Endothelial cell of umbilical vein (primary cell): ENCODE measurements at regions not wholly inside any gene's neighbourhood (a gene's known extent, or its start where the extent isn't known, plus 50 kb on each side); places are given as distances from the start of the nearest gene placed in this dataset.

Experiments
- BruUV-seq: library from RNA; stranded (reverse); fragments of 400-500 nt; replicated peaks from 2 replicates; lab custom pipeline; 2021; lab: Mats Ljungman, UMichigan
- CTCF ChIA-PET: fragments of 300-600, 350-600 bp; sonication (Branson Sonifier 250); formaldehyde crosslinking; loops from one replicate; lab custom pipeline; 2021; ENCODE audit warnings: antibody characterized with exemption, inconsistent platforms; lab: Charles Lee
- POLR2A ChIA-PET: fragments of 300-600, 350-600 bp; sonication (Branson Sonifier 250); formaldehyde crosslinking; loops from one replicate; lab custom pipeline; 2021; ENCODE audit warnings: antibody characterized with exemption, inconsistent platforms; lab: Charles Lee
- DNase-seq: peaks from one replicate; pipeline ENCODE4 v3.0.0-alpha.2; 2011; ENCODE audit warnings: low read depth, low spot score
- FAIRE-seq: peaks from 2 replicates; lab custom pipeline; 2011; peaks lifted over from hg19 to GRCh38; lab: Jason Lieb, UNC
- H2AFZ ChIP-seq: 2 replicates; pipeline ENCODE4 v1.6.0; 2012; ENCODE audit warnings: low read depth, low read length, control low read depth, inconsistent platforms
- H3K27ac ChIP-seq: 2 replicates; pipeline ENCODE4 v1.5.1; 2011; ENCODE audit warnings: low read depth, mild to moderate bottlenecking, control low read depth, low read length, moderate library complexity; ENCODE audit not compliant: insufficient read depth
- H3K27me3 ChIP-seq, 2 experiments: 2 replicates each; pipeline versions ENCODE4 v1.6.0 to v1.6.1; 2011; ENCODE audit warnings: low read length in 2 of 2, mixed read lengths in 1 of 2; ENCODE audit not compliant: control insufficient read depth in 2 of 2, insufficient read depth in 2 of 2
- H3K36me3 ChIP-seq, 2 experiments: 2 replicates in 1 of 2; 3 replicates in 1 of 2; pipeline ENCODE4 v1.5.1; 2011; ENCODE audit warnings: low read length in 2 of 2, mild to moderate bottlenecking in 1 of 2, moderate library complexity in 1 of 2; ENCODE audit not compliant: control insufficient read depth in 2 of 2, insufficient read depth in 2 of 2; ENCODE audit errors: extremely low read depth in 1 of 2
- H3K4me1 ChIP-seq: 3 replicates; pipeline ENCODE4 v1.5.1; 2011; ENCODE audit warnings: mild to moderate bottlenecking, low read length; ENCODE audit not compliant: control insufficient read depth, insufficient read depth; ENCODE audit errors: extremely low read depth
- H3K4me2 ChIP-seq: 2 replicates; pipeline ENCODE4 v1.6.1; 2011; ENCODE audit warnings: low read length, control low read depth, mixed read lengths; ENCODE audit not compliant: insufficient read depth
- H3K4me3 ChIP-seq, 3 experiments: fragments of 200-600 bp in 1 of 3; sonication (generic), shearing (Covaris generic) in 1 of 3; replicated peaks in 1 of 3; 2 replicates each; pipeline ENCODE4 v1.5.1; 2011 to 2016; ENCODE audit warnings: control low read depth in 3 of 3, low read length in 3 of 3, mild to moderate bottlenecking in 2 of 3, inconsistent platforms in 1 of 3, low read depth in 1 of 3, moderate library complexity in 1 of 3; ENCODE audit not compliant: insufficient read depth in 1 of 3
- H3K79me2 ChIP-seq: 2 replicates; pipeline ENCODE4 v1.6.0; 2012; ENCODE audit warnings: low read length, inconsistent platforms; ENCODE audit not compliant: control insufficient read depth, insufficient read depth
- H3K9ac ChIP-seq: replicated peaks from 2 replicates; pipeline ENCODE3; 2011; ENCODE audit warnings: low read length, control low read depth; ENCODE audit not compliant: insufficient read depth; ENCODE audit errors: extremely low read depth
- H3K9me1 ChIP-seq: replicated peaks from 3 replicates; pipeline ENCODE4 v1.6.0; 2011; ENCODE audit warnings: mild to moderate bottlenecking, low read length; ENCODE audit not compliant: control insufficient read depth, insufficient read depth; ENCODE audit errors: extremely low read depth
- H3K9me3 ChIP-seq: replicated peaks from 2 replicates; pipeline ENCODE4 v1.5.1; 2012; ENCODE audit warnings: low read length, inconsistent platforms; ENCODE audit not compliant: control insufficient read depth, insufficient read depth
- H4K20me1 ChIP-seq: replicated peaks from 2 replicates; pipeline ENCODE3; 2011; ENCODE audit warnings: mild to moderate bottlenecking, low read length; ENCODE audit not compliant: control insufficient read depth, insufficient read depth; ENCODE audit errors: extremely low read depth
- EZH2 ChIP-seq: IDR thresholded peaks from 2 replicates; pipeline ENCODE4 v1.6.1; 2012; ENCODE audit warnings: borderline replicate concordance, low read depth, mild to moderate bottlenecking, moderate library complexity, low read length, inconsistent platforms; ENCODE audit not compliant: severe bottlenecking
- FOS ChIP-seq: IDR thresholded peaks from 2 replicates; pipeline ENCODE4 v1.6.1; 2011; ENCODE audit warnings: mild to moderate bottlenecking, low read length, moderate library complexity, borderline replicate concordance; ENCODE audit not compliant: insufficient read depth
- GATA2 ChIP-seq: IDR thresholded peaks from 2 replicates; pipeline ENCODE4 v1.7.0; 2011; ENCODE audit warnings: low read depth, mild to moderate bottlenecking, moderate library complexity, mixed read lengths, low read length; ENCODE audit not compliant: insufficient read length, insufficient read depth
- JUN ChIP-seq: IDR thresholded peaks from 2 replicates; pipeline ENCODE4 v1.6.1; 2011; ENCODE audit warnings: borderline replicate concordance, low read depth; ENCODE audit not compliant: insufficient read length, insufficient read depth
- MYC ChIP-seq: IDR thresholded peaks from one replicate; pipeline ENCODE4 v1.6.1; 2011; ENCODE audit warnings: mild to moderate bottlenecking, low read depth, low read length
- POLR2A ChIP-seq: IDR thresholded peaks from 2 replicates; pipeline ENCODE4 v1.6.1; 2012; ENCODE audit warnings: low read depth, mild to moderate bottlenecking, control low read depth, low read length
- POLR2AphosphoS5 ChIP-seq: IDR thresholded peaks from 2 replicates; pipeline ENCODE4 v1.6.1; 2012; ENCODE audit warnings: low read depth, mild to moderate bottlenecking, control low read depth, low read length, moderate library complexity; ENCODE audit not compliant: insufficient read depth
- dilution Hi-C: fragments of 300-500 bp; cut with MboI; formaldehyde crosslinking; loops from one replicate; pipeline ENCODE4 v1.15.0; 2019; ENCODE audit warnings: low sequenced_read_pairs; ENCODE audit not compliant: extremely low pct_ligation_motif_present
- intact Hi-C: fragments of 100-400 bp; cut with micrococcal nuclease; formaldehyde crosslinking; loops from one replicate; pipeline ENCODE4 v1.10.0; 2022
- TF ChIP-seq, protein P1 (sequence below): IDR thresholded peaks from 2 replicates; pipeline ENCODE4 v1.6.1; 2011; ENCODE audit not compliant: insufficient read depth, insufficient read length
- TF ChIP-seq, protein P2 (sequence below), 2 donors: IDR thresholded peaks; 1 replicate in 1 of 2; 2 replicates in 1 of 2; pipeline ENCODE4 v1.5.1; 2011; ENCODE audit warnings: low read length in 2 of 2, mild to moderate bottlenecking in 2 of 2, moderate library complexity in 2 of 2, control low read depth in 1 of 2, inconsistent platforms in 1 of 2, low read depth in 1 of 2; ENCODE audit not compliant: insufficient read depth in 1 of 2; ENCODE audit errors: extremely low read depth in 1 of 2

DNA sequence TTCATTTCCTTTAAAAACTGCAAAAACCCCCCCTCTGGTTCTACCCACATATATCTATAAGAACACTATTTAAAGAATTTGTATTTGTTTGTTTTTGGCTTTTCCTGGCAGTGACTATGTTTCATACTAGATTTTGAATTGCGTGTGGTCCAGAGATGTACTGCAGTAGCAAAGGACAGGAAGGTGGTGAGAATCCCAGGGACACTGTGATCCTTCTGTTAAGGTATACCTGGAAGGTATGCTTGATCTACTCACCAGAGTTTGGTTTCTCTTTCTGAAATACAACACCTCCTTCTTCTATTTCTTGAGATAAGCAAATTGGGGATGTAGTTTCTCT lies 129.6 kb upstream of the RASGEF1B start:
- Histone ChIP-seq H3K9ac (no peak overlapping the region), H3K4me3 (no peak overlapping the region), H3K36me3 (no peaks in the 10 kb centered on the region), H3K79me2 (no peaks in the 10 kb centered on the region), H4K20me1 (no peaks in the 10 kb centered on the region), H3K9me3 (no peaks in the 10 kb centered on the region), H3K27ac (no peak overlapping the region), H2AFZ (no peak overlapping the region), H3K27me3 (no peaks in the 10 kb centered on the region), H3K9me1 (no peaks in the 10 kb centered on the region), H3K4me1 (no peaks in the 10 kb centered on the region), H3K4me2 (no peak overlapping the region)
- CTCF ChIA-PET: no interaction called here
- dilution Hi-C loops (no loop called here), intact Hi-C loops (no loop called here)
- TF ChIP-seq POLR2A (no peak), GATA2 (no peak), MYC (no peak), EZH2 (no peak), JUN (no peak), FOS (no peak), POLR2AphosphoS5 (no peak)
- TF ChIP-seq, protein P1, sequence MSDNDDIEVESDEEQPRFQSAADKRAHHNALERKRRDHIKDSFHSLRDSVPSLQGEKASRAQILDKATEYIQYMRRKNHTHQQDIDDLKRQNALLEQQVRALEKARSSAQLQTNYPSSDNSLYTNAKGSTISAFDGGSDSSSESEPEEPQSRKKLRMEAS: no peak
- TF ChIP-seq, protein P2, sequence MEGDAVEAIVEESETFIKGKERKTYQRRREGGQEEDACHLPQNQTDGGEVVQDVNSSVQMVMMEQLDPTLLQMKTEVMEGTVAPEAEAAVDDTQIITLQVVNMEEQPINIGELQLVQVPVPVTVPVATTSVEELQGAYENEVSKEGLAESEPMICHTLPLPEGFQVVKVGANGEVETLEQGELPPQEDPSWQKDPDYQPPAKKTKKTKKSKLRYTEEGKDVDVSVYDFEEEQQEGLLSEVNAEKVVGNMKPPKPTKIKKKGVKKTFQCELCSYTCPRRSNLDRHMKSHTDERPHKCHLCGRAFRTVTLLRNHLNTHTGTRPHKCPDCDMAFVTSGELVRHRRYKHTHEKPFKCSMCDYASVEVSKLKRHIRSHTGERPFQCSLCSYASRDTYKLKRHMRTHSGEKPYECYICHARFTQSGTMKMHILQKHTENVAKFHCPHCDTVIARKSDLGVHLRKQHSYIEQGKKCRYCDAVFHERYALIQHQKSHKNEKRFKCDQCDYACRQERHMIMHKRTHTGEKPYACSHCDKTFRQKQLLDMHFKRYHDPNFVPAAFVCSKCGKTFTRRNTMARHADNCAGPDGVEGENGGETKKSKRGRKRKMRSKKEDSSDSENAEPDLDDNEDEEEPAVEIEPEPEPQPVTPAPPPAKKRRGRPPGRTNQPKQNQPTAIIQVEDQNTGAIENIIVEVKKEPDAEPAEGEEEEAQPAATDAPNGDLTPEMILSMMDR (IDR thresholded peaks at IDR 0.05; ENCODE audit: extremely low read depth in 1 of 2, insufficient read depth in 1 of 2, low read depth in 1 of 2, low read length in 2 of 2): no peak
- FAIRE-seq (no peak), DNase-seq (no peak)
- POLR2A ChIA-PET: no interaction called here
- BruUV-seq: no TSS peak
